BLaER1 (cell line): ENCODE measurements at regions not wholly inside any gene's neighbourhood (a gene's known extent, or its start where the extent isn't known, plus 50 kb on each side); places are given as distances from the start of the nearest gene placed in this dataset.

Experiments used
- H3K27ac ChIP-seq: shearing (Covaris generic); formaldehyde crosslinking; 2 replicates; pipeline ENCODE4 v1.8.1; 2022
- H3K27me3 ChIP-seq: shearing (Covaris generic); formaldehyde crosslinking; 2 replicates; pipeline ENCODE4 v1.8.1; 2022
- H3K36me3 ChIP-seq: shearing (Covaris generic); formaldehyde crosslinking; 2 replicates; pipeline ENCODE4 v1.8.1; 2022
- H3K4me1 ChIP-seq: shearing (Covaris generic); formaldehyde crosslinking; 2 replicates; pipeline ENCODE4 v1.8.1; 2022
- H3K4me2 ChIP-seq: shearing (Covaris generic); formaldehyde crosslinking; 2 replicates; pipeline ENCODE4 v1.8.1; 2022
- H3K4me3 ChIP-seq: shearing (Covaris generic); formaldehyde crosslinking; 2 replicates; pipeline ENCODE4 v1.8.1; 2022
- H3K9ac ChIP-seq: shearing (Covaris generic); formaldehyde crosslinking; 2 replicates; pipeline ENCODE4 v1.8.1; 2022
- H3K9me3 ChIP-seq: shearing (Covaris generic); formaldehyde crosslinking; 2 replicates; pipeline ENCODE4 v1.8.1; 2022
- H4K20me1 ChIP-seq: shearing (Covaris generic); formaldehyde crosslinking; 2 replicates; pipeline ENCODE4 v1.8.1; 2022
- Cebpa-rat ChIP-seq: shearing (Covaris generic); IDR thresholded peaks from 2 replicates; pipeline ENCODE4 v1.8.1; 2022

GRCh38 chr1:239856067-239856466 is 235.6 kb upstream of the FMN2 start:
- no peak for TF ChIP-seq Cebpa-rat

DNA sequence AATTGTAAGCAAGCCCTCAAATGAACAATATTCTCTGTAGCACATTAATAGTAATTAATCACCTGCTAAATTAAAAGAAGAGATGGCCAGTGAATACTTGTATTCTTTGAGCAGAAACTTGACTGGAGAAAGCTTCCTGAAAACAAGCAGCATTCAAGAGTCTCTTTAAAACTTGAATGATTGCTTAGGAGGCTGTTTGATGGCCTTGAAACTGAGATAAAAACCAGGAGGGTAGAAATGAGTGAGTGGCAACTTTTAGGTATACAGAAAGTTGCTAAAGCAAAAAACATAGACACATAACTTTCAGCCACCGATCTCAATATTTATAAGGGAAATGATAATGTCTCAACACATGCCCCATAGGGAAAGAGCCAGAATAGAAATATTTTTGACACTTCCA is 234.8 kb upstream of the FMN2 start:
- Histone ChIP-seq H3K27me3 (no peaks in the 10 kb centered on the region), H3K36me3 (no peaks in the 10 kb centered on the region), H3K27ac (no peak overlapping the region), H3K9me3 (peaks cover 7% of the 10 kb centered on the region), H3K4me1 (no peaks in the 10 kb centered on the region), H3K9ac (no peak overlapping the region), H4K20me1 (no peaks in the 10 kb centered on the region), H3K4me2 (no peak overlapping the region), H3K4me3 (no peak overlapping the region)
- TF ChIP-seq Cebpa-rat = no peak

More at GRCh38 chr1:239856067-239856466, 235.6 kb upstream of the FMN2 start:
- Histone ChIP-seq H3K27me3 (no peaks in the 10 kb centered on the region), H3K27ac (no peak overlapping the region), H3K9ac (no peak overlapping the region), H3K4me3 (no peak overlapping the region), H3K36me3 (no peaks in the 10 kb centered on the region), H3K4me2 (no peak overlapping the region), H3K9me3 (peaks cover 7% of the 10 kb centered on the region), H4K20me1 (no peaks in the 10 kb centered on the region), H3K4me1 (no peaks in the 10 kb centered on the region)

- H3K4me2 ChIP-seq = no peak overlapping the region
- no peak overlapping the region for H3K9ac ChIP-seq
- TF ChIP-seq Cebpa-rat = no peak
- no peaks in the 10 kb centered on the region for H3K27me3 ChIP-seq
- H4K20me1 ChIP-seq = no peaks in the 10 kb centered on the region
- H3K36me3 ChIP-seq = no peaks in the 10 kb centered on the region
- H3K9me3 ChIP-seq = peaks cover 7% of the 10 kb centered on the region
- H3K4me1 ChIP-seq = no peaks in the 10 kb centered on the region
- no peak overlapping the region for H3K27ac ChIP-seq
- H3K4me3 ChIP-seq = no peak overlapping the region
These were observed 233.6 kb upstream of the FMN2 start for GRCh38 chr1:239858057-239858456.

GRCh38 chr1:239858529-239858928 is 233.2 kb upstream of the FMN2 start:
- TF ChIP-seq Cebpa-rat = no peak
- Histone ChIP-seq H3K4me2 (no peak overlapping the region), H3K9me3 (peaks cover 7% of the 10 kb centered on the region), H3K27me3 (no peaks in the 10 kb centered on the region), H3K4me3 (no peak overlapping the region), H3K36me3 (no peaks in the 10 kb centered on the region), H4K20me1 (no peaks in the 10 kb centered on the region), H3K4me1 (no peaks in the 10 kb centered on the region), H3K9ac (no peak overlapping the region), H3K27ac (no peak overlapping the region)

GRCh38 chr1:239861985-239862384 is 229.7 kb upstream of the FMN2 start:
- Histone ChIP-seq H3K27me3 (no peaks in the 10 kb centered on the region), H3K36me3 (no peaks in the 10 kb centered on the region), H3K9me3 (no peaks in the 10 kb centered on the region), H3K4me1 (no peaks in the 10 kb centered on the region), H3K4me3 (no peak overlapping the region), H3K4me2 (no peak overlapping the region), H3K9ac (no peak overlapping the region), H3K27ac (no peak overlapping the region), H4K20me1 (no peaks in the 10 kb centered on the region)
- no peak for TF ChIP-seq Cebpa-rat

DNA sequence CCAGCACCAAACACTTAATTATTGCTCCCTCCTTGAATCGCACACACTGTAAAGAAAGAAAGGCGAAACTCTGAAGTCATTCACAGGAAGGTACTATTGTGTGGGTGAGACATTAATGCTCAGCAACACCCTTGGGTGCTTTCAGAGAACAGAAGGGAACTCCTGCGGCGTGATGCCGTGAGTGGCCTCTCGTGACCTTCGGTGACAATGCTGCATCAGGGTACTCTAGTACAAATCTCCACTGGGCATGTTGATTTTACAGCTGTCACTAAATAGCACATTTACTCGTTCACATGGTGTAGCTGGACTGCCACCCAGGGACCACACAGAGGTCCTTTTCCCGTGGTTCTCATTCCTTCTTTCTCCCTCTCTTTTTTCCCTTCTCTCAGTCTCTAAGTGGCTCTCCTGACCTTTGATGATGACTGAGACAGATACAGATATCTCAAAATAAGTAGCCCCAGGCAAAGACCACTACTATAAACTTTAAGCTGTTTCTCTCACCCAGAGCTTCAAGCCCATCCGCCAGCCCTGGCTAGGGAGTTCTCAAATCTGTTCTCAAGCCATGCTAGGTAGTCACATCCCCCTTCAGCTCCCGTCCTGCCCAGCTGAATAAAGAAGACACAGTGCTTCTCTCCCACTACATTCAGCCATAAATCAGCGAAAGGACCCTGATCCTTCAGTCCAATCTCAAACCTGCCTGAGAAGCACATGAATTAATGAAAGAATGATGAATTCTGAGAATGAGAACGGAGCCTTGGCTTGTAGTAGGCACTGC is 223.4 kb upstream of the FMN2 start:
- Histone ChIP-seq H3K27me3 (no peaks in the 10 kb centered on the region), H3K4me2 (no peak overlapping the region), H3K27ac (no peak overlapping the region), H3K36me3 (no peaks in the 10 kb centered on the region), H3K9me3 (no peaks in the 10 kb centered on the region), H4K20me1 (no peaks in the 10 kb centered on the region), H3K9ac (no peak overlapping the region), H3K4me3 (no peak overlapping the region), H3K4me1 (peaks cover 15% of the 10 kb centered on the region)
- no peak for TF ChIP-seq Cebpa-rat

GRCh38 chr1:239870194-239870593 is 221.5 kb upstream of the FMN2 start:
- H3K27me3 ChIP-seq = no peaks in the 10 kb centered on the region
- H3K9me3 ChIP-seq = no peaks in the 10 kb centered on the region
- peaks cover 15% of the 10 kb centered on the region for H3K4me1 ChIP-seq
- no peaks in the 10 kb centered on the region for H4K20me1 ChIP-seq
- no peak overlapping the region for H3K27ac ChIP-seq
- H3K36me3 ChIP-seq = no peaks in the 10 kb centered on the region
- no peak overlapping the region for H3K4me2 ChIP-seq
- TF ChIP-seq Cebpa-rat = no peak
- no peak overlapping the region for H3K9ac ChIP-seq
- no peak overlapping the region for H3K4me3 ChIP-seq

- no peak overlapping the region for H3K4me3 ChIP-seq
- H3K27ac ChIP-seq = no peak overlapping the region
- no peaks in the 10 kb centered on the region for H3K36me3 ChIP-seq
- no peaks in the 10 kb centered on the region for H3K27me3 ChIP-seq
- H4K20me1 ChIP-seq = no peaks in the 10 kb centered on the region
- H3K4me1 ChIP-seq = peaks cover 15% of the 10 kb centered on the region
- H3K4me2 ChIP-seq = peak overlapping the region; percentile 48
- H3K9me3 ChIP-seq = no peaks in the 10 kb centered on the region
- H3K9ac ChIP-seq = no peak overlapping the region
- TF ChIP-seq Cebpa-rat = no peak
These were observed 219.1 kb upstream of the FMN2 start for GRCh38 chr1:239872626-239873025.

- H3K9me3 ChIP-seq = no peaks in the 10 kb centered on the region
- TF ChIP-seq Cebpa-rat = no peak
- no peaks in the 10 kb centered on the region for H3K27me3 ChIP-seq
- no peak overlapping the region for H3K4me3 ChIP-seq
- no peak overlapping the region for H3K9ac ChIP-seq
- peaks cover 23% of the 10 kb centered on the region for H3K4me1 ChIP-seq
- H3K27ac ChIP-seq = no peak overlapping the region
- no peak overlapping the region for H3K4me2 ChIP-seq
- no peaks in the 10 kb centered on the region for H4K20me1 ChIP-seq
- no peaks in the 10 kb centered on the region for H3K36me3 ChIP-seq
These were observed 216.9 kb upstream of the FMN2 start for GRCh38 chr1:239874831-239875230.

DNA sequence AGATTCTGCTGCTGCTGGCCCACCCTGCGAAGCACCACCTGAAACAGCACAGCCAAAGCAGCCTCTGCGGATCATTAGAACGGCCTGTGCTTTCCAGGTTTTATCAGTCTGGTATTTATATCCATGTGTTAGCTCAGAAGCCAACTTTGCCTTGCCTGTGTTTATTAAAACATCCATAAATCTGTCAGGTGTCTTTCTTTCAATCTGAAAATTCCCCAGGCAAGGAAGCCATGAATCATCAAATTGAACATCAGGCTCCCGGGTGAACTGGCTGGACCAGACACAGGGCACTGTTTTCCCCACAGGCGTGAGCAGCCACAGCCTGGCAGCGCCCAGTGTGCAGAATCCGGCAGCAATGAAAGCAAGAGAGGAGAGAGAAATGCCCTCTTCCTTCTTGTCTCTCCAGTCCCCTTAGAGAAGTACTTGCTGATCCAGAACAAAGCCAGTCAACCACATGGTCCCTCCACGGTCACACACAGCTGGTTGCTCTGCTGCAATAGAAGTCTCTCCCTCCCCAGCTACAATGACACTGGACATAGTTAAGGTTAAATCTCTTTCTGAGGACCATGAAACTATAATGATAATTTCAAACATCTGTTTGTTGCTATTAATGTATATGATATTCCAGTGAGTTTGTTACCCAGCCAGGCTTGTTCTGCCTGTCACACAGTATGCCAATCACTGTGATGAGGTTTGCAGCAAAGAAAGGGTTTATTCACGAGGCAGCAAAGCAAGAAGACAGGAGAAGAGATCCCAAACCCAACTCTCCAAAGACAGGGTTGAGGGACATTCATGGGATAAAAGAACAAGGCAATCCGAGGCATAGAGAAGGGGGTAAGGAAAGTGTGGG is 212.1 kb upstream of the FMN2 start:
- Histone ChIP-seq H3K4me3 (no peak overlapping the region), H3K4me1 (peaks cover 25% of the 10 kb centered on the region), H3K27me3 (no peaks in the 10 kb centered on the region), H4K20me1 (no peaks in the 10 kb centered on the region), H3K36me3 (no peaks in the 10 kb centered on the region), H3K9me3 (0 out of 2 replicates have a peak, but pooled peaks cover 5% of the 10 kb centered on the region), H3K4me2 (peak overlapping the region; percentile 50), H3K9ac (no peak overlapping the region), H3K27ac (0 out of 2 replicates have a peak overlapping the region, but pooled peaks have one; percentile 35)
- TF ChIP-seq Cebpa-rat = no peak
